Pancreas (tissue), 10 donors: ENCODE measurements at regions not wholly inside any gene's neighbourhood (a gene's known extent, or its start where the extent isn't known, plus 50 kb on each side); places are given as distances from the start of the nearest gene placed in this dataset.
"Not testable (repeated sequence)": the region's sequence is repeated elsewhere in the genome, so short reads cannot be mapped to it uniquely, and the experiment has no call there.

Source experiments
- ATAC-seq, 4 donors: fragments of 200-7000 bp; cut with Tn5 transposase; one replicate each; pipeline versions ENCODE4 v1.8.0 to v1.9.1; 2020; ENCODE audit warnings: mild to moderate bottlenecking in 4 of 4, moderate library complexity in 4 of 4
- DNase-seq, 6 donors: peaks; one replicate each; pipeline ENCODE4 v3.0.0-alpha.2; 2020
- FAIRE-seq: peaks from 2 replicates; lab custom pipeline; 2012; peaks lifted over from hg19 to GRCh38; lab: Jason Lieb, UNC
- H3K27ac ChIP-seq, 4 donors: fragments of 200-600 bp; sonication (generic); 1 replicate in 3 of 4; 2 replicates in 1 of 4; pipeline versions ENCODE4 v1.5.0 to v1.8.0; 2020
- H3K27me3 ChIP-seq, 4 donors: fragments of 200-600 bp; one replicate each; pipeline ENCODE4 v1.8.0; 2021
- H3K36me3 ChIP-seq, 3 donors: fragments of 200-600 bp; sonication (generic) in 1 of 3; one replicate each; pipeline versions ENCODE4 v1.5.0 to v1.8.0; 2020 to 2021
- H3K4me1 ChIP-seq, 3 donors: fragments of 200-600 bp; one replicate each; pipeline ENCODE4 v1.8.0; 2021
- H3K4me3 ChIP-seq, 4 donors: fragments of 200-600 bp; sonication (generic) in 2 of 4; one replicate each; pipeline versions ENCODE4 v1.5.0 to v1.8.0; 2020 to 2021
- H3K9me3 ChIP-seq, 4 donors: fragments of 200-600 bp; one replicate each; pipeline ENCODE4 v1.8.0; 2021
- CTCF ChIP-seq, 4 donors: fragments of 200-600 bp; sonication (generic) in 3 of 4; IDR thresholded peaks; one replicate each; pipeline versions ENCODE4 v1.5.0 to v1.8.0; 2021; ENCODE audit warnings: antibody characterized with exemption in 4 of 4
- WGBS, 2 donors: extraction: QIAGEN DNeasy Blood & Tissue Kit; methylation state at CpG; one replicate each; pipeline ENCODE4 v1.1.7; 2013; 5-methylcytosine and 5-hydroxymethylcytosine counted together
- intact Hi-C, 3 donors: fragments of 100-400 bp; cut with DNase I; formaldehyde crosslinking; loops; one replicate each; pipeline versions ENCODE4 v1.11.1 to v1.14.2; 2022
- donor health status: healthy with polysubstance abuse.
- donor health status: DM: no; HTN: no; CAD: no; lungs with moderate emphysema.
- donor health status: DM: no; HTN: no; CAD: no.
- donor health status: control.
- donor health status: control.
- donor health status: Bipolar disorder and iron deficiency.
- donor health status: DM: yes; HTN: yes; CAD: no.
- donor health status: DM: no; HTN: no; CAD: no.
- donor health status: DM: no; HTN: no; CAD: no.
- donor health status: DM: yes; HTN: yes; CAD: no.

- intact Hi-C loops, result no loop called here
- FAIRE-seq, result no peak
- DNase-seq, result no peak
- Histone ChIP-seq H3K27me3 (no peaks in the 10 kb centered on the region), H3K9me3 (no peaks in the 10 kb centered on the region), H3K4me1 (no peaks in the 10 kb centered on the region), H3K4me3 (no peak overlapping the region), H3K36me3 (no peaks in the 10 kb centered on the region), H3K27ac (no peak overlapping the region)
- no peak for TF ChIP-seq CTCF (IDR thresholded peaks at IDR 0.05)
- WGBS, 2 donors, result 74 to 76% methylated on average over 16 of the region's 16 CpGs
- ATAC-seq, result no peak
Measured at GRCh38 chr2:224098481-224099230, 59.6 kb upstream of the SERPINE2 start.

DNA sequence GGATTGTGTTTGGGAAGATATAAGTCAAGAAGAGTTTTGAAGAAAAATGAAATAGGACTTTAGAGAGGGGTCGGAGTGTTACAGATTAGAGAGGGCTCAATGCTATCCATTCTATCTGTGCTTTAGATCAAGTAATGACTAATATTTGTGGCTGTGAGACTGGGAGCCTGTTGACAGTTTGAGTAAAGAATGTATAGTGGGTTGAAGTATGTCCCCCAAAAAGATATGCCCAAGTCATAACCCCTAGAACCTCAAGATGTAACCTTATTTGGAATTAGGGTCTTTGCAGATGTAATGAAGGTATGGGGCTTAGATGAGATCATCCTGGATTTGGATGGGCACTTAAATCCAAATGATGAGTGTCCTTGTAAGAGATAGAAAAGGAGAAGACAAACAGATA is 55.3 kb upstream of the SERPINE2 start:
- DNase-seq, result no peak
- Histone ChIP-seq H3K36me3 (no peaks in the 10 kb centered on the region), H3K4me1 (no peaks in the 10 kb centered on the region), H3K9me3 (no peaks in the 10 kb centered on the region), H3K4me3 (no peak overlapping the region), H3K27me3 (no peaks in the 10 kb centered on the region), H3K27ac (no peak overlapping the region)
- ATAC-seq, result no peak
- TF ChIP-seq CTCF (IDR thresholded peaks at IDR 0.05), result no peak
- intact Hi-C loops, result no loop called here
- 74 to 79% methylated on average over 1 of the region's 1 CpG for WGBS, 2 donors
- FAIRE-seq, result no peak

- H3K36me3 ChIP-seq, FAIRE-seq, DNase-seq, H3K27me3 ChIP-seq, H3K4me3 ChIP-seq, H3K27ac ChIP-seq, ATAC-seq, H3K9me3 ChIP-seq, H3K4me1 ChIP-seq, intact Hi-C loops: not testable (repeated sequence)
- 48 to 51% methylated on average over 5 of the region's 5 CpGs for WGBS, 2 donors
Measured at GRCh38 chr2:224091671-224092070, 52.6 kb upstream of the SERPINE2 start.

GRCh38 chr2:224089606-224090005 is 50.5 kb upstream of the SERPINE2 start:
- H3K36me3 ChIP-seq, intact Hi-C loops, H3K27ac ChIP-seq, FAIRE-seq, H3K4me1 ChIP-seq, DNase-seq, ATAC-seq, H3K9me3 ChIP-seq, H3K4me3 ChIP-seq, H3K27me3 ChIP-seq: not testable (repeated sequence)
- 87 to 92% methylated on average over 6 of the region's 6 CpGs for WGBS, 2 donors
